Vagina (tissue), 2 donors: ENCODE measurements at regions not wholly inside any gene's neighbourhood (a gene's known extent, or its start where the extent isn't known, plus 50 kb on each side); places are given as distances from the start of the nearest gene placed in this dataset.

ENCODE experiments used
- DNase-seq, 2 donors: peaks; one replicate each; pipeline ENCODE4 v3.0.0-alpha.2; 2017; ENCODE audit errors: extremely low spot score in 2 of 2
- H3K27ac ChIP-seq: fragments of 200-600 bp; sonication (generic); one replicate; pipeline ENCODE4 v1.5.1; 2019
- H3K27me3 ChIP-seq: fragments of 200-600 bp; sonication (generic); one replicate; pipeline ENCODE4 v1.5.1; 2019
- H3K36me3 ChIP-seq, 2 donors: fragments of 200-600 bp; sonication (generic); one replicate each; pipeline ENCODE4 v1.5.1; 2017 to 2019
- H3K4me1 ChIP-seq: fragments of 200-600 bp; sonication (generic); one replicate; pipeline ENCODE4 v1.5.1; 2019
- H3K4me3 ChIP-seq, 2 donors: fragments of 200-600 bp; sonication (generic); 1 replicate in 1 of 2; 2 replicates in 1 of 2; pipeline ENCODE4 v1.5.1; 2016 to 2019
- H3K9me3 ChIP-seq: fragments of 200-600 bp; sonication (generic); one replicate; pipeline ENCODE4 v1.5.1; 2019
- CTCF ChIP-seq, 3 experiments: fragments of 450-650 bp in 2 of 3; fragments of 200-600 bp in 1 of 3; sonication (generic) in 1 of 3; IDR thresholded peaks; one replicate each; pipeline ENCODE4 v1.5.1; 2017 to 2019; ENCODE audit warnings: antibody characterized with exemption in 3 of 3, mild to moderate bottlenecking in 2 of 3, moderate library complexity in 2 of 3
- POLR2A ChIP-seq, 2 donors: fragments of 450-650 bp; IDR thresholded peaks; one replicate each; pipeline ENCODE4 v1.6.1; 2017; ENCODE audit warnings: antibody characterized with exemption in 2 of 2, mild to moderate bottlenecking in 2 of 2, moderate library complexity in 2 of 2
- POLR2AphosphoS5 ChIP-seq, 2 donors: sonication (generic); formaldehyde crosslinking; IDR thresholded peaks; one replicate each; pipeline ENCODE4 v1.9.0; 2017; ENCODE audit warnings: antibody characterized with exemption in 2 of 2, mild to moderate bottlenecking in 2 of 2, low read depth in 1 of 2; ENCODE audit not compliant: insufficient read depth in 1 of 2
- intact Hi-C: fragments of 100-400 bp; cut with DNase I; formaldehyde crosslinking; loops from one replicate; pipeline ENCODE4 v1.15.1; 2023

- peak; percentile 56 to 85 for DNase-seq
- H3K27me3 ChIP-seq, result no peaks in the 10 kb centered on the region
Observed at GRCh38 chr6:168145747-168146596, 67.0 kb upstream of the FRMD1 start.

GRCh38 chr6:168139121-168139520, 60.1 kb upstream of the FRMD1 start:
- H3K9me3 ChIP-seq, result no peaks in the 10 kb centered on the region
- H3K4me3 ChIP-seq, result no peak overlapping the region
- peak; percentile 52 to 67 for DNase-seq
- H3K36me3 ChIP-seq, result no peaks in the 10 kb centered on the region
- H3K4me1 ChIP-seq, result no peaks in the 10 kb centered on the region
- H3K27ac ChIP-seq, result no peak overlapping the region
- no peaks in the 10 kb centered on the region for H3K27me3 ChIP-seq
- intact Hi-C loops, result loop anchor here (5.0 kb wide), 1 partner anchor 1107 kb away; no protein-coding TSS in a partner anchor
- TF ChIP-seq CTCF (IDR thresholded peaks at IDR 0.05) (no peak), POLR2AphosphoS5 (IDR thresholded peaks at IDR 0.05; ENCODE audit: insufficient read depth in 1 of 2, low read depth in 1 of 2) (no peak), POLR2A (IDR thresholded peaks at IDR 0.05) (no peak)

More at GRCh38 chr6:168145747-168146596, 67.0 kb upstream of the FRMD1 start:
- Histone ChIP-seq H3K9me3 (no peaks in the 10 kb centered on the region), H3K36me3 (no peaks in the 10 kb centered on the region), H3K27ac (no peak overlapping the region), H3K4me3 (no peak overlapping the region), H3K4me1 (no peaks in the 10 kb centered on the region)
- TF ChIP-seq CTCF (IDR thresholded peaks at IDR 0.05), result no peak
- no peak for TF ChIP-seq POLR2A (IDR thresholded peaks at IDR 0.05)
- no peak for TF ChIP-seq POLR2AphosphoS5 (IDR thresholded peaks at IDR 0.05; ENCODE audit: insufficient read depth in 1 of 2, low read depth in 1 of 2)
- intact Hi-C loops, result no loop called here

- Histone ChIP-seq H3K4me3 (no peak overlapping the region), H3K27ac (no peak overlapping the region), H3K36me3 (no peaks in the 10 kb centered on the region), H3K9me3 (no peaks in the 10 kb centered on the region), H3K4me1 (no peaks in the 10 kb centered on the region), H3K27me3 (no peaks in the 10 kb centered on the region)
- DNase-seq, result peak in 1 of 2 donors; percentile 67
- intact Hi-C loops, result loop anchor here (5.0 kb wide), 1 partner anchor 1106 kb away; no protein-coding TSS in a partner anchor
- TF ChIP-seq POLR2A (IDR thresholded peaks at IDR 0.05) (no peak), POLR2AphosphoS5 (IDR thresholded peaks at IDR 0.05; ENCODE audit: insufficient read depth in 1 of 2, low read depth in 1 of 2) (no peak), CTCF (IDR thresholded peaks at IDR 0.05) (no peak)
Observed at GRCh38 chr6:168138436-168138835, 59.4 kb upstream of the FRMD1 start.

- no peak for TF ChIP-seq CTCF (IDR thresholded peaks at IDR 0.05)
- no peak for TF ChIP-seq POLR2A (IDR thresholded peaks at IDR 0.05)
- no peak for TF ChIP-seq POLR2AphosphoS5 (IDR thresholded peaks at IDR 0.05; ENCODE audit: insufficient read depth in 1 of 2, low read depth in 1 of 2)
- Histone ChIP-seq H3K27ac (no peak overlapping the region), H3K9me3 (no peaks in the 10 kb centered on the region), H3K4me3 (no peak overlapping the region), H3K4me1 (peaks cover 8% of the 10 kb centered on the region), H3K27me3 (no peaks in the 10 kb centered on the region), H3K36me3 (no peaks in the 10 kb centered on the region)
- intact Hi-C loops, result loop anchor here (5.0 kb wide), 1 partner anchor 1105 kb away; no protein-coding TSS in a partner anchor
- peak in 1 of 2 donors; percentile 60 for DNase-seq
Observed at GRCh38 chr6:168137024-168137423, 58.0 kb upstream of the FRMD1 start.

- Histone ChIP-seq H3K4me1 (peaks cover 11% of the 10 kb centered on the region), H3K9me3 (no peaks in the 10 kb centered on the region), H3K4me3 (no peak overlapping the region), H3K27me3 (no peaks in the 10 kb centered on the region), H3K27ac (no peak overlapping the region), H3K36me3 (no peaks in the 10 kb centered on the region)
- DNase-seq, result no peak
- intact Hi-C loops, result loop anchor here (5.0 kb wide), 1 partner anchor 1104 kb away; no protein-coding TSS in a partner anchor
- TF ChIP-seq CTCF (IDR thresholded peaks at IDR 0.05), result no peak
- no peak for TF ChIP-seq POLR2AphosphoS5 (IDR thresholded peaks at IDR 0.05; ENCODE audit: insufficient read depth in 1 of 2, low read depth in 1 of 2)
- TF ChIP-seq POLR2A (IDR thresholded peaks at IDR 0.05), result no peak
Observed at GRCh38 chr6:168136622-168137021, 57.6 kb upstream of the FRMD1 start.
